ENCODE measurements at regions not wholly inside any gene's neighbourhood (a gene's known extent, or its start where the extent isn't known, plus 50 kb on each side); places are given as distances from the start of the nearest gene placed in this dataset.
A peak's percentile ranks its signal among the peaks of the same experiment; 100 is the strongest.

GRCh38 chr2:601806-602455, 75.3 kb downstream of the TMEM18 start:
- ATAC-seq (replicated peaks) (no peak), DNase-seq (no peak)
- Mint-ChIP-seq H3K9me3 (peaks cover 0 to 5% of the 10 kb centered on the region in 2 donors), H3K4me3 (no peak overlapping the region), H3K27ac (no peak overlapping the region), H3K27me3 (peaks cover 7 to 8% of the 10 kb centered on the region in 2 donors), H3K4me1 (no peaks in the 10 kb centered on the region), H3K36me3 (no peaks in the 10 kb centered on the region)

DNA sequence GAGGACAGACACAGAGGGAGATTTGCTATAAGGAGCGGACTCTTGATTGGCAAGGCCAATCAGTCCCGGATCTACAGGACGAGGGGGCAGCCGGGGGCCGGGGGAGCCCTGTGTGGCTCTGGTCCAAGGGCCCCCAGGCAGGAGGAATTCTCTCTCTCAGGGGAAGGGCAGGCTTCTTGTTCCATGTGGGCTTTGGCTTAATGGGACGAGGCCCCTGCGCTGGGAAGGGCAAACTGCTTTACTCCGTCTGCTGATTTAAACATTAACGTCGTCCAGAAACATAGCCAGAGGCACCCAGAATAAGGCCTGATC, 75.9 kb downstream of the TMEM18 start:
- H3K4me1 Mint-ChIP-seq = no peaks in the 10 kb centered on the region
- peaks cover 0 to 5% of the 10 kb centered on the region in 2 donors for H3K9me3 Mint-ChIP-seq
- DNase-seq (no peak), ATAC-seq (replicated peaks) (no peak)
- H3K27ac Mint-ChIP-seq = no peak overlapping the region
- peaks cover 5% of the 10 kb centered on the region in 2 donors for H3K27me3 Mint-ChIP-seq
- H3K36me3 Mint-ChIP-seq = no peaks in the 10 kb centered on the region
- no peak overlapping the region for H3K4me3 Mint-ChIP-seq

GRCh38 chr2:600542-601386, 76.4 kb downstream of the TMEM18 start:
- Mint-ChIP-seq H3K36me3 (no peaks in the 10 kb centered on the region), H3K9me3 (peaks cover 0 to 5% of the 10 kb centered on the region in 2 donors), H3K27ac (no peak overlapping the region), H3K4me1 (no peaks in the 10 kb centered on the region), H3K27me3 (peaks cover 5% of the 10 kb centered on the region in 2 donors), H3K4me3 (no peak overlapping the region)
- ATAC-seq (replicated peaks) (no peak), DNase-seq (no peak)

- H3K27ac Mint-ChIP-seq = no peak overlapping the region
- DNase-seq (no peak), ATAC-seq (replicated peaks) (no peak)
- peaks cover 0 to 5% of the 10 kb centered on the region in 2 donors for H3K9me3 Mint-ChIP-seq
- H3K36me3 Mint-ChIP-seq = no peaks in the 10 kb centered on the region
- no peak overlapping the region for H3K4me3 Mint-ChIP-seq
- peaks cover 5 to 11% of the 10 kb centered on the region in 2 donors for H3K27me3 Mint-ChIP-seq
- no peaks in the 10 kb centered on the region for H3K4me1 Mint-ChIP-seq
Observed at GRCh38 chr2:599601-600000, 77.6 kb downstream of the TMEM18 start.

DNA sequence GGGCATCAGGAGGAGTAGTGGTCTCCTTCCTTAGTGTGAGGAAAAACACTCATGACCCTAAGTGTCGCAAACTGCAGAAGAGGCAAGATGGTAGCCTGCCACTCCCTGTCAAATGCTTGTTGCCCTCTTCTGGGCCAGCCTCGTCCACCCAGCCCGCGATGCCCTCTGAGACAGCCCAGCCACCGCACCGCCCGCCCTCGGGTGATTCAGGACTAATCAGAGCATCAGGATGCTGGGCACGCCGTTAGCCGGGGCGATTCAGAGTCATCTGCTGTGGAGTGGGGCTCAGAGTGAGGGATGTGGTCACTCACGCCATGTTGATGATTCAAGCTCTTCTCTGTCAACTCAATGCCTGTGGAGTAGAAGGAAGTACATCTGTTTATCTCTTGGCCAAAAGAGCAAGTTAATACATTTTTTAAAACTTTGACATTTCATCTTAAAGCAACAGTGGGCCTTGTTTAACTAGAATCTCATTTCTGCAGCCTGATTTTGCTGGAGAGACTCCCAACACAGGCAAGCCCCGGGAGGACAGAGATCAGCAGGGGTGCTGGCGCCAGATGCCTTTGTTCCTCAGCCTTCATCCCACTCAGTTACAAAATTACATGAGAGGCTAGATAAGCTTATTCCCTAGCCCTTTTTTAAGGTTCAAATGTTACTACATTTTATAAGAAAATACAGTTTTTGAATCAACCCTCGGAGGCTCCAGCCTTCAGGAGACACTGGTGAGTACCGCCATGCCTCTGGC, 79.0 kb downstream of the TMEM18 start:
- peaks cover 8 to 18% of the 10 kb centered on the region in 2 donors for H3K27me3 Mint-ChIP-seq
- ATAC-seq (replicated peaks) (no peak), DNase-seq (no peak)
- no peaks in the 10 kb centered on the region for H3K36me3 Mint-ChIP-seq
- no peak overlapping the region for H3K27ac Mint-ChIP-seq
- no peaks in the 10 kb centered on the region for H3K4me1 Mint-ChIP-seq
- H3K9me3 Mint-ChIP-seq = no peaks in the 10 kb centered on the region
- no peak overlapping the region for H3K4me3 Mint-ChIP-seq

- Mint-ChIP-seq H3K27me3 (peaks cover 8 to 20% of the 10 kb centered on the region in 2 donors), H3K4me1 (no peaks in the 10 kb centered on the region), H3K27ac (no peak overlapping the region), H3K36me3 (no peaks in the 10 kb centered on the region), H3K4me3 (no peak overlapping the region), H3K9me3 (no peaks in the 10 kb centered on the region)
- DNase-seq (no peak), ATAC-seq (replicated peaks) (no peak)
Observed at GRCh38 chr2:595831-596592, 81.2 kb downstream of the TMEM18 start.

DNA sequence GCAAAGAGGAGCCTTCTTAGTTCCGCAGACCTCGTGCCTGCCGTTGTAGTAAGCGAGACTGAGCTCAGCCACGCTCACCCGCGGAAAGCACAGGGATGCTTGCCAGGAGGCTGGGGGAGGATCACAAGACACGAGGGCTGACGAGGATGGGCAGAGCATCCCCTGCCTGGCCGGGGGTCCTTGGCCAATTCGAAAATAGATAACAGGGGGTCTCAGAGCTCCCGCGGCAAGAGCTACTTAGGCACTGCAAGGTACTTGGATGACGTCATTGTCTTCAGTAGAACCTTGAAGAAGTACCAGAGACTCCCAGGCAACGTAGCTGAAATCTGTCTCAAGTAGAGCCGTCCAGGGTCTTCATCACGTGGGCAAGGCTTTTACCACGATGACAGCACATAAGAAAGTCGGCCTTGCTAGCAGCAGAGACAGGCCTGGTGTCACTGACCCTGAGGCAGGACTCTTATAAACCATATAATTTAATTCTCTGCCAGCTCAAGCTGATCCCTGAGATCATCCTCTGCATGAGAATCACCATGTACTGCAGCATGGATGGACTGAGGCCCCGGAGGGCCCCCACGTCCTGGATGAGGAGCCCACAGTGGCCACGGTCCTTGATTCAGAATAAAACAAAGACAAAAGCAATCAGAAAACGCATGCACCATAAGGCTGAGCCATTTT, 81.9 kb downstream of the TMEM18 start:
- Mint-ChIP-seq H3K27ac (no peak overlapping the region), H3K9me3 (no peaks in the 10 kb centered on the region), H3K27me3 (peaks cover 13 to 27% of the 10 kb centered on the region in 2 donors), H3K4me1 (no peaks in the 10 kb centered on the region), H3K36me3 (no peaks in the 10 kb centered on the region), H3K4me3 (no peak overlapping the region)
- ATAC-seq (replicated peaks) = no peak
- DNase-seq = no peak

GRCh38 chr2:594297-594949, 82.8 kb downstream of the TMEM18 start:
- H3K27ac Mint-ChIP-seq = no peak overlapping the region
- H3K36me3 Mint-ChIP-seq = no peaks in the 10 kb centered on the region
- peaks cover 13 to 27% of the 10 kb centered on the region in 2 donors for H3K27me3 Mint-ChIP-seq
- no peak overlapping the region for H3K4me3 Mint-ChIP-seq
- no peaks in the 10 kb centered on the region for H3K4me1 Mint-ChIP-seq
- ATAC-seq (replicated peaks) (no peak), DNase-seq (no peak)
- H3K9me3 Mint-ChIP-seq = no peaks in the 10 kb centered on the region

DNA sequence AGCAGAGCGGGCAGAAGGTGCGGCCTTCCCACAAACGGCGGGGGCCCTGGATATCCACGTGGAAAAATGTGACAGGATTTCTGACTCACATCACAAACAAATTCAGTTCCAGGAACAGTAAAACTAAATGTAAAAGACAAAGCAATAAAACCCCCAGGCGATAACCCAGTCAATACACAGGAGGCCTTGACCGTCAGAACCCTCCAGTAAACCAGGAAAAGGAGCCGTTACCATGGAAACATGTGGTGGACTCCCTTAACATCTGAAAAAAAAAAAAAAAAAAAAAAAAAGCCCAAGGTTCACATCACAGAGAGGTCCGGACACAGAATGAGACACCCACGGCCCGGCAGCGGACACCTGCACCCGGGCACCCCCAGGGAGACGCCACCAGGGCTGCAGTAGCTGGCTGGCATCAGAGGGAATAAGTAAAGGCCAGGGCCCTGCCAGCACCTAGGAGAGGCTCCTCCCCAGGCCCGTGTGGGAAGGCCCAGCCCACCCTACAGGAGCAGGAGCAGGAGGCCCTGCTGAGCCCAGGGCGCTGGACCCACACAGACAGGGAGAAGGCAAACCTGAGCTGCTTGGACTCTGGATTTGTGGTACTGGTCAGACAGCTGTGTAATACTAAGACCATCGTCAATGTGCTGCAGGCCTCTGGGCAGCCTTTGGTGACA, 83.7 kb downstream of the TMEM18 start:
- DNase-seq = no peak
- Mint-ChIP-seq H3K9me3 (no peaks in the 10 kb centered on the region), H3K27me3 (peaks cover 17 to 30% of the 10 kb centered on the region in 2 donors), H3K4me3 (no peak overlapping the region), H3K36me3 (no peaks in the 10 kb centered on the region), H3K27ac (peak overlapping the region; percentile 4), H3K4me1 (no peaks in the 10 kb centered on the region)
- no peak for ATAC-seq (replicated peaks)

GRCh38 chr2:592737-593136, 84.5 kb downstream of the TMEM18 start:
- Mint-ChIP-seq H3K4me3 (no peak overlapping the region), H3K36me3 (no peaks in the 10 kb centered on the region)

GRCh38 chr2:590214-591175, 86.7 kb downstream of the TMEM18 start:
- ATAC-seq (replicated peaks) = no peak
- H3K27me3 Mint-ChIP-seq = peaks cover 13 to 38% of the 10 kb centered on the region in 2 donors
- peaks cover 1 to 3% of the 10 kb centered on the region in 2 donors for H3K4me1 Mint-ChIP-seq

More at GRCh38 chr2:592737-593136, 84.5 kb downstream of the TMEM18 start:
- ATAC-seq (replicated peaks) = no peak
- H3K4me1 Mint-ChIP-seq = no peaks in the 10 kb centered on the region
- peaks cover 13 to 27% of the 10 kb centered on the region in 2 donors for H3K27me3 Mint-ChIP-seq
- H3K27ac Mint-ChIP-seq = no peak overlapping the region
- H3K9me3 Mint-ChIP-seq = no peaks in the 10 kb centered on the region
- no peak for DNase-seq

More at GRCh38 chr2:590214-591175, 86.7 kb downstream of the TMEM18 start:
- Mint-ChIP-seq H3K36me3 (no peaks in the 10 kb centered on the region), H3K27ac (no peak overlapping the region), H3K9me3 (no peaks in the 10 kb centered on the region), H3K4me3 (no peak overlapping the region)
- no peak for DNase-seq
